Mammary epithelial cell (primary cell): ENCODE measurements at regions not wholly inside any gene's neighbourhood (a gene's known extent, or its start where the extent isn't known, plus 50 kb on each side); places are given as distances from the start of the nearest gene placed in this dataset.

Experiments used
- CTCF ChIP-seq, 2 donors: IDR thresholded peaks in 1 of 2; conservative IDR thresholded peaks in 1 of 2; 2 replicates each; pipeline ENCODE4 v1.5.1; 2011 to 2012; ENCODE audit warnings: inconsistent platforms in 2 of 2, low read length in 2 of 2, mild to moderate bottlenecking in 2 of 2, control low read depth in 1 of 2, low read depth in 1 of 2; ENCODE audit not compliant: insufficient read depth in 1 of 2; ENCODE audit errors: extremely low read depth in 1 of 2
- EZH2 ChIP-seq: IDR thresholded peaks from 2 replicates; pipeline ENCODE4 v1.6.1; 2012; ENCODE audit warnings: low read length, inconsistent platforms, borderline replicate concordance

- TF ChIP-seq CTCF (conservative IDR thresholded peaks at IDR 0.05 in 1 of 2, IDR thresholded peaks at IDR 0.05 in 1 of 2; ENCODE audit: extremely low read depth in 1 of 2, insufficient read depth in 1 of 2, low read depth in 1 of 2, low read length in 2 of 2): no peak
- no peak for TF ChIP-seq EZH2
Measured at GRCh38 chr4:178453057-178453456, 1010.8 kb upstream of the AGA start.
